ENCODE measurements at regions not wholly inside any gene's neighbourhood (a gene's known extent, or its start where the extent isn't known, plus 50 kb on each side); places are given as distances from the start of the nearest gene placed in this dataset.

- no peaks in the 10 kb centered on the region for H3K4me1 ChIP-seq
- H3K4me3 ChIP-seq: no peak overlapping the region
- no peaks in the 10 kb centered on the region for H3K9me3 ChIP-seq
- no peaks in the 10 kb centered on the region for H3K36me3 ChIP-seq (replicated peaks)
- DNase-seq (ENCODE audit: low spot score in 2 of 2): no peak
- in situ Hi-C loops (cut with MboI; ENCODE audit: low sequenced_read_pairs): no loop called here
- H3K27me3 ChIP-seq (ENCODE audit: low read depth): no peaks in the 10 kb centered on the region; the same call in 1 of the 2 replicates
These were observed 132.2 kb upstream of the B3GAT1 start for GRCh38 chr11:134544095-134544815.

- Histone ChIP-seq H3K36me3 (replicated peaks) (no peaks in the 10 kb centered on the region), H3K4me1 (no peaks in the 10 kb centered on the region), H3K4me3 (no peak overlapping the region), H3K9me3 (no peaks in the 10 kb centered on the region), H3K27me3 (ENCODE audit: low read depth) (peaks cover 5% of the 10 kb centered on the region; the same call in 1 of the 2 replicates)
- no peak for DNase-seq (ENCODE audit: low spot score in 2 of 2)
- in situ Hi-C loops (cut with MboI; ENCODE audit: low sequenced_read_pairs): no loop called here
These were observed 131.6 kb upstream of the B3GAT1 start for GRCh38 chr11:134543645-134544044.

GRCh38 chr11:134543241-134543640, 131.2 kb upstream of the B3GAT1 start:
- Histone ChIP-seq H3K9me3 (no peaks in the 10 kb centered on the region), H3K4me3 (no peak overlapping the region), H3K36me3 (replicated peaks) (no peaks in the 10 kb centered on the region), H3K27me3 (ENCODE audit: low read depth) (peaks cover 7% of the 10 kb centered on the region; the same call in 1 of the 2 replicates), H3K4me1 (no peaks in the 10 kb centered on the region)
- in situ Hi-C loops (cut with MboI; ENCODE audit: low sequenced_read_pairs): no loop called here
- no peak for DNase-seq (ENCODE audit: low spot score in 2 of 2)

- in situ Hi-C loops (cut with MboI; ENCODE audit: low sequenced_read_pairs): no loop called here
- Histone ChIP-seq H3K4me1 (no peaks in the 10 kb centered on the region), H3K27me3 (ENCODE audit: low read depth) (peaks cover 12% of the 10 kb centered on the region; the same call in 1 of the 2 replicates), H3K36me3 (replicated peaks) (no peaks in the 10 kb centered on the region), H3K4me3 (no peak overlapping the region), H3K9me3 (no peaks in the 10 kb centered on the region)
- DNase-seq (ENCODE audit: low spot score in 2 of 2): no peak
These were observed 130.5 kb upstream of the B3GAT1 start for GRCh38 chr11:134542401-134543165.

GRCh38 chr11:134541951-134542350, 129.9 kb upstream of the B3GAT1 start:
- H3K4me1 ChIP-seq: no peaks in the 10 kb centered on the region
- in situ Hi-C loops (cut with MboI; ENCODE audit: low sequenced_read_pairs): no loop called here
- H3K36me3 ChIP-seq (replicated peaks): no peaks in the 10 kb centered on the region
- no peaks in the 10 kb centered on the region for H3K9me3 ChIP-seq
- no peak for DNase-seq (ENCODE audit: low spot score in 2 of 2)
- H3K4me3 ChIP-seq: no peak overlapping the region
- H3K27me3 ChIP-seq (ENCODE audit: low read depth): peaks cover 18% of the 10 kb centered on the region

GRCh38 chr11:134541355-134541754, 129.3 kb upstream of the B3GAT1 start:
- in situ Hi-C loops (cut with MboI; ENCODE audit: low sequenced_read_pairs): no loop called here
- Histone ChIP-seq H3K27me3 (ENCODE audit: low read depth) (peaks cover 24% of the 10 kb centered on the region), H3K4me1 (no peaks in the 10 kb centered on the region), H3K9me3 (no peaks in the 10 kb centered on the region), H3K36me3 (replicated peaks) (no peaks in the 10 kb centered on the region), H3K4me3 (no peak overlapping the region)
- no peak for DNase-seq (ENCODE audit: low spot score in 2 of 2)

- Histone ChIP-seq H3K4me3 (no peak overlapping the region), H3K4me1 (no peaks in the 10 kb centered on the region), H3K9me3 (no peaks in the 10 kb centered on the region), H3K36me3 (replicated peaks) (no peaks in the 10 kb centered on the region), H3K27me3 (ENCODE audit: low read depth) (peaks cover 40% of the 10 kb centered on the region)
- in situ Hi-C loops (cut with MboI; ENCODE audit: low sequenced_read_pairs): no loop called here
- DNase-seq (ENCODE audit: low spot score in 2 of 2): no peak
These were observed 127.2 kb upstream of the B3GAT1 start for GRCh38 chr11:134539285-134539684.

- no peak overlapping the region for H3K4me3 ChIP-seq
- peaks cover 40% of the 10 kb centered on the region for H3K27me3 ChIP-seq (ENCODE audit: low read depth)
- in situ Hi-C loops (cut with MboI; ENCODE audit: low sequenced_read_pairs): no loop called here
- DNase-seq (ENCODE audit: low spot score in 2 of 2): no peak
- H3K9me3 ChIP-seq: no peaks in the 10 kb centered on the region
- H3K4me1 ChIP-seq: no peaks in the 10 kb centered on the region
- H3K36me3 ChIP-seq (replicated peaks): no peaks in the 10 kb centered on the region
These were observed 126.7 kb upstream of the B3GAT1 start for GRCh38 chr11:134538742-134539141.

GRCh38 chr11:134537941-134538340, 125.9 kb upstream of the B3GAT1 start:
- Histone ChIP-seq H3K9me3 (no peaks in the 10 kb centered on the region), H3K36me3 (replicated peaks) (no peaks in the 10 kb centered on the region), H3K4me3 (no peak overlapping the region), H3K27me3 (ENCODE audit: low read depth) (peaks cover 41% of the 10 kb centered on the region), H3K4me1 (no peaks in the 10 kb centered on the region)
- in situ Hi-C loops (cut with MboI; ENCODE audit: low sequenced_read_pairs): no loop called here
- DNase-seq (ENCODE audit: low spot score in 2 of 2): no peak

GRCh38 chr11:134537296-134537695, 125.3 kb upstream of the B3GAT1 start:
- H3K4me1 ChIP-seq: no peaks in the 10 kb centered on the region
- in situ Hi-C loops (cut with MboI; ENCODE audit: low sequenced_read_pairs): no loop called here
- DNase-seq (ENCODE audit: low spot score in 2 of 2): no peak

GRCh38 chr11:134536677-134537076, 124.6 kb upstream of the B3GAT1 start:
- no peak overlapping the region for H3K4me3 ChIP-seq

More at GRCh38 chr11:134537296-134537695, 125.3 kb upstream of the B3GAT1 start:
- Histone ChIP-seq H3K36me3 (replicated peaks) (no peaks in the 10 kb centered on the region), H3K9me3 (no peaks in the 10 kb centered on the region), H3K27me3 (ENCODE audit: low read depth) (peaks cover 42% of the 10 kb centered on the region), H3K4me3 (no peak overlapping the region)

GRCh38 chr11:134536219-134536618, 124.2 kb upstream of the B3GAT1 start:
- Histone ChIP-seq H3K36me3 (replicated peaks) (no peaks in the 10 kb centered on the region), H3K4me3 (no peak overlapping the region), H3K4me1 (no peaks in the 10 kb centered on the region), H3K27me3 (ENCODE audit: low read depth) (peaks cover 42% of the 10 kb centered on the region), H3K9me3 (no peaks in the 10 kb centered on the region)
- no peak for DNase-seq (ENCODE audit: low spot score in 2 of 2)
- in situ Hi-C loops (cut with MboI; ENCODE audit: low sequenced_read_pairs): no loop called here

More at GRCh38 chr11:134536677-134537076, 124.6 kb upstream of the B3GAT1 start:
- H3K36me3 ChIP-seq (replicated peaks): no peaks in the 10 kb centered on the region
- H3K9me3 ChIP-seq: no peaks in the 10 kb centered on the region
- peaks cover 42% of the 10 kb centered on the region for H3K27me3 ChIP-seq (ENCODE audit: low read depth)
- in situ Hi-C loops (cut with MboI; ENCODE audit: low sequenced_read_pairs): no loop called here
- DNase-seq (ENCODE audit: low spot score in 2 of 2): no peak
- no peaks in the 10 kb centered on the region for H3K4me1 ChIP-seq

GRCh38 chr11:134535029-134536025, 123.3 kb upstream of the B3GAT1 start:
- Histone ChIP-seq H3K4me3 (no peak overlapping the region), H3K27me3 (ENCODE audit: low read depth) (peaks cover 42% of the 10 kb centered on the region), H3K4me1 (no peaks in the 10 kb centered on the region), H3K9me3 (no peaks in the 10 kb centered on the region), H3K36me3 (replicated peaks) (no peaks in the 10 kb centered on the region)
- DNase-seq (ENCODE audit: low spot score in 2 of 2): no peak
- in situ Hi-C loops (cut with MboI; ENCODE audit: low sequenced_read_pairs): no loop called here
